Esophagus muscularis mucosa (tissue), 4 donors: ENCODE measurements at regions not wholly inside any gene's neighbourhood (a gene's known extent, or its start where the extent isn't known, plus 50 kb on each side); places are given as distances from the start of the nearest gene placed in this dataset.
"Not testable (repeated sequence)": the region's sequence is repeated elsewhere in the genome, so short reads cannot be mapped to it uniquely, and the experiment has no call there.

Experiments used
- DNase-seq: peaks from one replicate; pipeline ENCODE4 v3.0.0-alpha.2; 2017; ENCODE audit errors: extremely low spot score
- H3K27ac ChIP-seq, 4 donors: fragments of 200-600 bp; sonication (generic); replicated peaks in 1 of 4; 1 replicate in 3 of 4; 2 replicates in 1 of 4; pipeline ENCODE4 v1.5.1; 2016 to 2019; ENCODE audit warnings: mild to moderate bottlenecking in 1 of 4
- H3K27me3 ChIP-seq, 4 donors: fragments of 200-600 bp; sonication (generic); one replicate each; pipeline versions ENCODE4 v1.5.1 to v1.6.0; 2016 to 2019
- H3K36me3 ChIP-seq, 4 donors: fragments of 200-600 bp; sonication (generic); one replicate each; pipeline ENCODE4 v1.5.1; 2016 to 2019
- H3K4me1 ChIP-seq, 4 donors: fragments of 200-600 bp; sonication (generic); one replicate each; pipeline ENCODE4 v1.5.1; 2016 to 2019
- H3K4me3 ChIP-seq, 4 donors: fragments of 200-600 bp; sonication (generic); 1 replicate in 2 of 4; 2 replicates in 2 of 4; pipeline ENCODE4 v1.5.1; 2016 to 2019; ENCODE audit warnings: mild to moderate bottlenecking in 4 of 4, moderate library complexity in 1 of 4
- H3K9me3 ChIP-seq, 4 donors: fragments of 200-600 bp; sonication (generic); 1 replicate in 3 of 4; 2 replicates in 1 of 4; pipeline ENCODE4 v1.5.1; 2016 to 2019
- CTCF ChIP-seq, 3 experiments: fragments of 200-600 bp in 2 of 3; fragments of 450-650 bp in 1 of 3; sonication (generic) in 2 of 3; IDR thresholded peaks; one replicate each; pipeline ENCODE4 v1.5.1; 2017 to 2019; ENCODE audit warnings: antibody characterized with exemption in 3 of 3, mild to moderate bottlenecking in 2 of 3, moderate library complexity in 1 of 3
- EP300 ChIP-seq: sonication (generic); formaldehyde crosslinking; IDR thresholded peaks from one replicate; pipeline ENCODE4 v1.6.1; 2017; ENCODE audit warnings: antibody characterized with exemption
- POLR2A ChIP-seq: fragments of 450-650 bp; IDR thresholded peaks from one replicate; pipeline ENCODE4 v1.6.1; 2017; ENCODE audit warnings: antibody characterized with exemption, moderate library complexity, mild to moderate bottlenecking, low read depth
- POLR2AphosphoS5 ChIP-seq, 2 donors: sonication (generic); formaldehyde crosslinking; IDR thresholded peaks; one replicate each; pipeline ENCODE4 v1.6.1; 2017; ENCODE audit warnings: antibody characterized with exemption in 2 of 2
- WGBS: methylation state at CpG from one replicate; pipeline ENCODE4 v1.1.5; 2018; 5-methylcytosine and 5-hydroxymethylcytosine counted together
- intact Hi-C: fragments of 100-400 bp; cut with DNase I; formaldehyde crosslinking; loops from one replicate; pipeline ENCODE4 v1.15.1; 2023

- no peaks in the 10 kb centered on the region for H3K36me3 ChIP-seq
- no peaks in the 10 kb centered on the region for H3K27me3 ChIP-seq
- TF ChIP-seq CTCF (IDR thresholded peaks at IDR 0.05) (no peak), EP300 (no peak), POLR2A (no peak), POLR2AphosphoS5 (IDR thresholded peaks at IDR 0.05) (no peak)
- WGBS: 80% methylated on average over 3 of the region's 3 CpGs
- intact Hi-C loops: no loop called here
- H3K4me3 ChIP-seq: no peak overlapping the region
- H3K9me3 ChIP-seq: no peaks in the 10 kb centered on the region
- DNase-seq: no peak
- H3K27ac ChIP-seq: no peak overlapping the region
- H3K4me1 ChIP-seq: no peaks in the 10 kb centered on the region
Observed at GRCh38 chr5:42235837-42236236, 187.4 kb upstream of the GHR start.

- Histone ChIP-seq H3K27me3 (no peaks in the 10 kb centered on the region), H3K9me3 (no peaks in the 10 kb centered on the region), H3K36me3 (no peaks in the 10 kb centered on the region), H3K4me1 (no peaks in the 10 kb centered on the region), H3K4me3 (no peak overlapping the region), H3K27ac (no peak overlapping the region)
- intact Hi-C loops: no loop called here
- 91% methylated on average over 2 of the region's 2 CpGs for WGBS
- DNase-seq: no peak
- no peak for TF ChIP-seq CTCF (IDR thresholded peaks at IDR 0.05)
- TF ChIP-seq EP300: no peak
- no peak for TF ChIP-seq POLR2AphosphoS5 (IDR thresholded peaks at IDR 0.05)
- no peak for TF ChIP-seq POLR2A
Observed at GRCh38 chr5:42241636-42242035, 181.6 kb upstream of the GHR start.

- Histone ChIP-seq H3K4me3 (no peak overlapping the region), H3K9me3 (no peaks in the 10 kb centered on the region), H3K27ac (no peak overlapping the region), H3K36me3 (no peaks in the 10 kb centered on the region), H3K4me1 (no peaks in the 10 kb centered on the region), H3K27me3 (no peaks in the 10 kb centered on the region)
- DNase-seq: no peak
- WGBS: 53% methylated on average over 1 of the region's 1 CpG
- intact Hi-C loops: no loop called here
- TF ChIP-seq POLR2A (no peak), CTCF (IDR thresholded peaks at IDR 0.05) (no peak), EP300 (no peak), POLR2AphosphoS5 (IDR thresholded peaks at IDR 0.05) (no peak)
Observed at GRCh38 chr5:42242210-42242609, 181.0 kb upstream of the GHR start.

- intact Hi-C loops: no loop called here
- Histone ChIP-seq H3K4me3 (no peak overlapping the region), H3K36me3 (no peaks in the 10 kb centered on the region), H3K9me3 (no peaks in the 10 kb centered on the region), H3K4me1 (no peaks in the 10 kb centered on the region), H3K27ac (no peak overlapping the region), H3K27me3 (no peaks in the 10 kb centered on the region)
- TF ChIP-seq EP300 (no peak), POLR2AphosphoS5 (IDR thresholded peaks at IDR 0.05) (no peak), POLR2A (no peak), CTCF (IDR thresholded peaks at IDR 0.05) (no peak)
- WGBS: 44% methylated on average over 5 of the region's 5 CpGs
- no peak for DNase-seq
Observed at GRCh38 chr5:42242881-42243485, 180.3 kb upstream of the GHR start.

GRCh38 chr5:42252306-42252705 lies 170.9 kb upstream of the GHR start:
- intact Hi-C loops: no loop called here
- 92% methylated on average over 5 of the region's 5 CpGs for WGBS

GRCh38 chr5:42259914-42260313 lies 163.3 kb upstream of the GHR start:
- intact Hi-C loops, H3K27ac ChIP-seq, H3K9me3 ChIP-seq, DNase-seq, H3K4me1 ChIP-seq, H3K4me3 ChIP-seq, H3K36me3 ChIP-seq, H3K27me3 ChIP-seq: not testable (repeated sequence)
- WGBS: 88% methylated on average over 12 of the region's 12 CpGs

More at GRCh38 chr5:42252306-42252705, 170.9 kb upstream of the GHR start:
- Histone ChIP-seq H3K27ac (no peak overlapping the region), H3K27me3 (no peaks in the 10 kb centered on the region), H3K4me3 (no peak overlapping the region), H3K9me3 (no peaks in the 10 kb centered on the region), H3K36me3 (no peaks in the 10 kb centered on the region), H3K4me1 (no peaks in the 10 kb centered on the region)
- TF ChIP-seq EP300 (no peak), CTCF (IDR thresholded peaks at IDR 0.05) (no peak), POLR2AphosphoS5 (IDR thresholded peaks at IDR 0.05) (no peak), POLR2A (no peak)
- DNase-seq: no peak
